ENCODE measurements at regions not wholly inside any gene's neighbourhood (a gene's known extent, or its start where the extent isn't known, plus 50 kb on each side); places are given as distances from the start of the nearest gene placed in this dataset.

DNA sequence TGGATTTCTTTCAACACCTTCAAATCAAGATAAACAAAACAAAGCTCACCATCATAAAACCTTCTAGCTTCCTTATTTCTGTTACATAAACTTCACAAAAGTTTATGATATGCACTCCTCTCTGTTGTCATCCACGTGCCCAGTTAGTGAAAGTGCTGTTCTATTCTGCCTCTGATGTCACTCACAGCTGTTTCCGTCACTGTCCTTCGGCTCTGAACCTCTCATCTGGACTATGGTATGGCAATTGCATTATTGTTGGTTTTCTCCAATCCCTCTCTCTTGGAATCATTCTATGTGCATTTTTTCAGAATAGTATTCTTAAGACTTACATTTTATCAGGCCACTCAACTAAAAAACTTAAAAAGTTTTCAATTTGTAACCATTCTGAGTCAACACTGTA lies 264.2 kb upstream of the DAPK1 start:
- intact Hi-C loops (cut with micrococcal nuclease): no loop called here
- TF ChIP-seq, protein P1, sequence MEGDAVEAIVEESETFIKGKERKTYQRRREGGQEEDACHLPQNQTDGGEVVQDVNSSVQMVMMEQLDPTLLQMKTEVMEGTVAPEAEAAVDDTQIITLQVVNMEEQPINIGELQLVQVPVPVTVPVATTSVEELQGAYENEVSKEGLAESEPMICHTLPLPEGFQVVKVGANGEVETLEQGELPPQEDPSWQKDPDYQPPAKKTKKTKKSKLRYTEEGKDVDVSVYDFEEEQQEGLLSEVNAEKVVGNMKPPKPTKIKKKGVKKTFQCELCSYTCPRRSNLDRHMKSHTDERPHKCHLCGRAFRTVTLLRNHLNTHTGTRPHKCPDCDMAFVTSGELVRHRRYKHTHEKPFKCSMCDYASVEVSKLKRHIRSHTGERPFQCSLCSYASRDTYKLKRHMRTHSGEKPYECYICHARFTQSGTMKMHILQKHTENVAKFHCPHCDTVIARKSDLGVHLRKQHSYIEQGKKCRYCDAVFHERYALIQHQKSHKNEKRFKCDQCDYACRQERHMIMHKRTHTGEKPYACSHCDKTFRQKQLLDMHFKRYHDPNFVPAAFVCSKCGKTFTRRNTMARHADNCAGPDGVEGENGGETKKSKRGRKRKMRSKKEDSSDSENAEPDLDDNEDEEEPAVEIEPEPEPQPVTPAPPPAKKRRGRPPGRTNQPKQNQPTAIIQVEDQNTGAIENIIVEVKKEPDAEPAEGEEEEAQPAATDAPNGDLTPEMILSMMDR (IDR thresholded peaks at IDR 0.05): no peak
- no peaks in the 10 kb centered on the region for H3K27me3 ChIP-seq (ENCODE audit: control insufficient read depth, insufficient read depth, low read length)
- H3K4me3 ChIP-seq (ENCODE audit: low read length): no peak overlapping the region
- no peaks in the 10 kb centered on the region for H3K36me3 Mint-ChIP-seq
- no peak for ATAC-seq
- peaks cover 3 to 4% of the 10 kb centered on the region in 2 donors for H3K9me3 Mint-ChIP-seq
- no peak overlapping the region for H3K27ac ChIP-seq (ENCODE audit: low read length)
- H3K36me3 ChIP-seq (ENCODE audit: control insufficient read depth, insufficient read depth, low read length): no peaks in the 10 kb centered on the region
- DNase-seq: no peak
- 84% methylated on average over 3 of the region's 3 CpGs for whole genome bisulfite sequencing (ENCODE audit: insufficient coverage)
- H3K4me1 Mint-ChIP-seq: no peaks in the 10 kb centered on the region
- H3K9me3 ChIP-seq (ENCODE audit: control insufficient read depth, insufficient read depth, low read length): no peaks in the 10 kb centered on the region
- H3K27me3 Mint-ChIP-seq (ENCODE audit: low read depth in 2 of 2): peaks cover 6 to 13% of the 10 kb centered on the region in 2 donors
- no peak overlapping the region for H3K4me3 Mint-ChIP-seq
- no peak overlapping the region for H3K27ac Mint-ChIP-seq
- no peaks in the 10 kb centered on the region for H3K4me1 ChIP-seq (ENCODE audit: control insufficient read depth, insufficient read depth, low read length)

- DNase-seq (no peak), ATAC-seq (no peak)
- Histone ChIP-seq H3K36me3 (ENCODE audit: control insufficient read depth, insufficient read depth, low read length) (no peaks in the 10 kb centered on the region), H3K9me3 (ENCODE audit: control insufficient read depth, insufficient read depth, low read length) (no peaks in the 10 kb centered on the region), H3K27ac (ENCODE audit: low read length) (no peak overlapping the region), H3K27me3 (ENCODE audit: control insufficient read depth, insufficient read depth, low read length) (no peaks in the 10 kb centered on the region), H3K4me1 (ENCODE audit: control insufficient read depth, insufficient read depth, low read length) (no peaks in the 10 kb centered on the region), H3K4me3 (ENCODE audit: low read length) (no peak overlapping the region)
- Mint-ChIP-seq H3K4me1 (no peaks in the 10 kb centered on the region), H3K4me3 (no peak overlapping the region), H3K36me3 (no peaks in the 10 kb centered on the region), H3K9me3 (peaks cover 3 to 4% of the 10 kb centered on the region in 2 donors), H3K27me3 (ENCODE audit: low read depth in 2 of 2) (peaks cover 9 to 13% of the 10 kb centered on the region in 2 donors), H3K27ac (no peak overlapping the region)
- TF ChIP-seq, protein P1 (IDR thresholded peaks at IDR 0.05): no peak
- intact Hi-C loops (cut with micrococcal nuclease): no loop called here
- WGBS (ENCODE audit: insufficient coverage): 87% methylated on average over 15 of the region's 15 CpGs
Observed at GRCh38 chr9:87233899-87234455, 263.7 kb upstream of the DAPK1 start.

DNA sequence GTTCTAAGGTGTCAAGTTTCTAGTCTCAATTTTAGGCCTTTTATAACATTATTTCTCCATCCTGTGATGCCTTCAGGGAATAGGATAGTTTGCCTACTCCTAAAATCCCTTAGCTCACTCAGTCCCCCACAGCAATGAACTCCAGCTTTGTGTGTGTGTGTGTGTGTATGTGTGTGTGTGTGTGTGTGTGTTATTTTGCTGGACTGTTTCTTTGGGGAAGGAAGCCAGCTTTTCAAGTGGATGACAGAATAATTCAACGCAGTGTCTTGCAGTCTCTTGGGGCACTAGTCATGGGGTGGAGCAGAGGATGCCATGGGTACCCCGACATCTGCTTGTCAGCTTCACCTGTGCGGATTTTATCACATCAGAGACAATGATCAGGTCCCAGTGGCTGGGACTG lies 262.8 kb upstream of the DAPK1 start:
- ATAC-seq (no peak), DNase-seq (no peak)
- Histone ChIP-seq H3K27me3 (ENCODE audit: control insufficient read depth, insufficient read depth, low read length) (no peaks in the 10 kb centered on the region), H3K9me3 (ENCODE audit: control insufficient read depth, insufficient read depth, low read length) (no peaks in the 10 kb centered on the region), H3K4me3 (ENCODE audit: low read length) (no peak overlapping the region), H3K27ac (ENCODE audit: low read length) (no peak overlapping the region), H3K36me3 (ENCODE audit: control insufficient read depth, insufficient read depth, low read length) (no peaks in the 10 kb centered on the region), H3K4me1 (ENCODE audit: control insufficient read depth, insufficient read depth, low read length) (no peaks in the 10 kb centered on the region)
- no peak overlapping the region for H3K4me3 Mint-ChIP-seq
- H3K9me3 Mint-ChIP-seq: peaks cover 3 to 4% of the 10 kb centered on the region in 2 donors
- H3K4me1 Mint-ChIP-seq: no peaks in the 10 kb centered on the region
- no peaks in the 10 kb centered on the region for H3K36me3 Mint-ChIP-seq
- WGBS (ENCODE audit: insufficient coverage): 83% methylated on average over 3 of the region's 3 CpGs
- TF ChIP-seq, protein P1 (IDR thresholded peaks at IDR 0.05): no peak
- no peak overlapping the region for H3K27ac Mint-ChIP-seq
- peaks cover 13 to 14% of the 10 kb centered on the region in 2 donors for H3K27me3 Mint-ChIP-seq (ENCODE audit: low read depth in 2 of 2)
- intact Hi-C loops (cut with micrococcal nuclease): no loop called here

- Mint-ChIP-seq H3K27ac (no peak overlapping the region), H3K36me3 (no peaks in the 10 kb centered on the region), H3K4me3 (no peak overlapping the region), H3K4me1 (no peaks in the 10 kb centered on the region), H3K9me3 (peaks cover 3 to 4% of the 10 kb centered on the region in 2 donors), H3K27me3 (ENCODE audit: low read depth in 2 of 2) (peaks cover 13 to 25% of the 10 kb centered on the region in 2 donors)
- no peak overlapping the region for H3K4me3 ChIP-seq (ENCODE audit: low read length)
- no peak for ATAC-seq
- no peaks in the 10 kb centered on the region for H3K36me3 ChIP-seq (ENCODE audit: control insufficient read depth, insufficient read depth, low read length)
- TF ChIP-seq, protein P1 (IDR thresholded peaks at IDR 0.05): no peak
- no peaks in the 10 kb centered on the region for H3K27me3 ChIP-seq (ENCODE audit: control insufficient read depth, insufficient read depth, low read length)
- intact Hi-C loops (cut with micrococcal nuclease): no loop called here
- no peaks in the 10 kb centered on the region for H3K4me1 ChIP-seq (ENCODE audit: control insufficient read depth, insufficient read depth, low read length)
- DNase-seq: no peak
- no peak overlapping the region for H3K27ac ChIP-seq (ENCODE audit: low read length)
- WGBS (ENCODE audit: insufficient coverage): 40% methylated on average over 1 of the region's 1 CpG
- no peaks in the 10 kb centered on the region for H3K9me3 ChIP-seq (ENCODE audit: control insufficient read depth, insufficient read depth, low read length)
Observed at GRCh38 chr9:87236546-87236945, 261.1 kb upstream of the DAPK1 start.
